Liver (tissue), 3 donors: ENCODE measurements at regions not wholly inside any gene's neighbourhood (a gene's known extent, or its start where the extent isn't known, plus 50 kb on each side); places are given as distances from the start of the nearest gene placed in this dataset.

Source experiments
- EGR1 ChIP-seq, 2 donors: IDR thresholded peaks; 2 replicates each; pipeline ENCODE4 v1.6.1; 2016 to 2018; ENCODE audit warnings: antibody characterized with exemption in 2 of 2, low read depth in 2 of 2
- HNF4A ChIP-seq, 2 donors: conservative IDR thresholded peaks; 2 replicates each; pipeline ENCODE4 v1.6.1; 2016; ENCODE audit warnings: antibody characterized with exemption in 2 of 2, mild to moderate bottlenecking in 2 of 2
- RAD21 ChIP-seq, 2 donors: IDR thresholded peaks; 2 replicates each; pipeline ENCODE4 v1.6.1; 2016; ENCODE audit warnings: antibody characterized with exemption in 2 of 2, mild to moderate bottlenecking in 2 of 2
- SP1 ChIP-seq: IDR thresholded peaks from 2 replicates; pipeline ENCODE4 v1.6.1; 2018; ENCODE audit warnings: antibody characterized with exemption, mild to moderate bottlenecking
- TAF1 ChIP-seq: conservative IDR thresholded peaks from 2 replicates; pipeline ENCODE4 v1.6.1; 2016; ENCODE audit warnings: antibody characterized with exemption, mild to moderate bottlenecking
- YY1 ChIP-seq: IDR thresholded peaks from 2 replicates; pipeline ENCODE4 v1.6.1; 2016; ENCODE audit warnings: antibody characterized with exemption, mild to moderate bottlenecking
- TF ChIP-seq, protein P1 (sequence below): fragments of 150-350 bp; IDR thresholded peaks from 2 replicates; pipeline ENCODE4 v1.5.1; 2017; ENCODE audit warnings: improper control_type of control experiment, low read depth, low read length; ENCODE audit not compliant: missing input control
- TF ChIP-seq, protein P2 (sequence below): IDR thresholded peaks from 2 replicates; pipeline ENCODE4 v1.6.1; 2016; ENCODE audit warnings: antibody characterized with exemption, mild to moderate bottlenecking
- TF ChIP-seq, protein P3 (sequence below): IDR thresholded peaks from 2 replicates; pipeline ENCODE4 v1.6.1; 2016; ENCODE audit warnings: antibody characterized with exemption
- TF ChIP-seq, protein P4 (sequence below): IDR thresholded peaks from 2 replicates; pipeline ENCODE4 v1.6.1; 2016; ENCODE audit warnings: antibody characterized with exemption
- donor health status: healthy.
- donor health status: healthy.

DNA sequence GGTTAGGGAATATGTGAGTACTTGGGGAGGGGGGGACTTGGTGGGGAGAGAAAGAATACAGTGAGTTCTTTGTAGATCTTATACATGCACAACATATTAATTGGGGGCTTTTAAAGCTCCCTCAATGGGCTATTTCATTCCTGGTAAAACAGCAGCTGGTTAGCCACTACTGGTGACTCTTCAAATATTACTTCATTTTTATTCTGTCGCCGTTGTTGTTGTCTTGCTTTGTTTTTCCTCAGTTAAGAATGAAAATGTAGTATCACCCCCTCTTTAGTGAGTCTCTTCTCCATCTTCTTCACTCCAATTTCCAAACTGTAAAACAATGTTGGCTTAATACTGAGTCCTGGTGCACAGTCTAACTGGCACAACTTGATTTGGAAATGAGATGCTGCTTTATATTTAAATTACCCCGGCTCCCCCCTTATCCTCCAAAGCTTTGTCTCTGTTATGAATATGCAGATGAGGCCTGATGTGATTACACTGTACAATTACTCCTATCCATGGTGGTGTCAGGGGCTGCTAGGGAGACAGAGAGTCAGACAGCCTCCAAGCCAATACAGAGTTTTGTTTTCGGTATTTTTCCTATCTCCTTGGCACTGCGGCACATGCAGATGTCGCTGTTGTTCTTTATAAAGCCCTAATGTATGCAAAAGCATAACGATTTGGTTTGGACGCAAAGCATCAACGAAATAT is 256.9 kb upstream of the PMFBP1 start:
- TF ChIP-seq, protein P1, sequence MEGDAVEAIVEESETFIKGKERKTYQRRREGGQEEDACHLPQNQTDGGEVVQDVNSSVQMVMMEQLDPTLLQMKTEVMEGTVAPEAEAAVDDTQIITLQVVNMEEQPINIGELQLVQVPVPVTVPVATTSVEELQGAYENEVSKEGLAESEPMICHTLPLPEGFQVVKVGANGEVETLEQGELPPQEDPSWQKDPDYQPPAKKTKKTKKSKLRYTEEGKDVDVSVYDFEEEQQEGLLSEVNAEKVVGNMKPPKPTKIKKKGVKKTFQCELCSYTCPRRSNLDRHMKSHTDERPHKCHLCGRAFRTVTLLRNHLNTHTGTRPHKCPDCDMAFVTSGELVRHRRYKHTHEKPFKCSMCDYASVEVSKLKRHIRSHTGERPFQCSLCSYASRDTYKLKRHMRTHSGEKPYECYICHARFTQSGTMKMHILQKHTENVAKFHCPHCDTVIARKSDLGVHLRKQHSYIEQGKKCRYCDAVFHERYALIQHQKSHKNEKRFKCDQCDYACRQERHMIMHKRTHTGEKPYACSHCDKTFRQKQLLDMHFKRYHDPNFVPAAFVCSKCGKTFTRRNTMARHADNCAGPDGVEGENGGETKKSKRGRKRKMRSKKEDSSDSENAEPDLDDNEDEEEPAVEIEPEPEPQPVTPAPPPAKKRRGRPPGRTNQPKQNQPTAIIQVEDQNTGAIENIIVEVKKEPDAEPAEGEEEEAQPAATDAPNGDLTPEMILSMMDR = no peak
- no peak for TF ChIP-seq SP1
- TF ChIP-seq TAF1 = no peak
- TF ChIP-seq, protein P2, sequence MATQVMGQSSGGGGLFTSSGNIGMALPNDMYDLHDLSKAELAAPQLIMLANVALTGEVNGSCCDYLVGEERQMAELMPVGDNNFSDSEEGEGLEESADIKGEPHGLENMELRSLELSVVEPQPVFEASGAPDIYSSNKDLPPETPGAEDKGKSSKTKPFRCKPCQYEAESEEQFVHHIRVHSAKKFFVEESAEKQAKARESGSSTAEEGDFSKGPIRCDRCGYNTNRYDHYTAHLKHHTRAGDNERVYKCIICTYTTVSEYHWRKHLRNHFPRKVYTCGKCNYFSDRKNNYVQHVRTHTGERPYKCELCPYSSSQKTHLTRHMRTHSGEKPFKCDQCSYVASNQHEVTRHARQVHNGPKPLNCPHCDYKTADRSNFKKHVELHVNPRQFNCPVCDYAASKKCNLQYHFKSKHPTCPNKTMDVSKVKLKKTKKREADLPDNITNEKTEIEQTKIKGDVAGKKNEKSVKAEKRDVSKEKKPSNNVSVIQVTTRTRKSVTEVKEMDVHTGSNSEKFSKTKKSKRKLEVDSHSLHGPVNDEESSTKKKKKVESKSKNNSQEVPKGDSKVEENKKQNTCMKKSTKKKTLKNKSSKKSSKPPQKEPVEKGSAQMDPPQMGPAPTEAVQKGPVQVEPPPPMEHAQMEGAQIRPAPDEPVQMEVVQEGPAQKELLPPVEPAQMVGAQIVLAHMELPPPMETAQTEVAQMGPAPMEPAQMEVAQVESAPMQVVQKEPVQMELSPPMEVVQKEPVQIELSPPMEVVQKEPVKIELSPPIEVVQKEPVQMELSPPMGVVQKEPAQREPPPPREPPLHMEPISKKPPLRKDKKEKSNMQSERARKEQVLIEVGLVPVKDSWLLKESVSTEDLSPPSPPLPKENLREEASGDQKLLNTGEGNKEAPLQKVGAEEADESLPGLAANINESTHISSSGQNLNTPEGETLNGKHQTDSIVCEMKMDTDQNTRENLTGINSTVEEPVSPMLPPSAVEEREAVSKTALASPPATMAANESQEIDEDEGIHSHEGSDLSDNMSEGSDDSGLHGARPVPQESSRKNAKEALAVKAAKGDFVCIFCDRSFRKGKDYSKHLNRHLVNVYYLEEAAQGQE = no peak
- TF ChIP-seq, protein P3, sequence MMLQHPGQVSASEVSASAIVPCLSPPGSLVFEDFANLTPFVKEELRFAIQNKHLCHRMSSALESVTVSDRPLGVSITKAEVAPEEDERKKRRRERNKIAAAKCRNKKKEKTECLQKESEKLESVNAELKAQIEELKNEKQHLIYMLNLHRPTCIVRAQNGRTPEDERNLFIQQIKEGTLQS = no peak
- TF ChIP-seq RAD21 (IDR thresholded peaks at IDR 0.05) = no peak
- TF ChIP-seq YY1 = no peak
- TF ChIP-seq EGR1 (IDR thresholded peaks at IDR 0.05; ENCODE audit: low read depth in 2 of 2) = no peak
- TF ChIP-seq, protein P4, sequence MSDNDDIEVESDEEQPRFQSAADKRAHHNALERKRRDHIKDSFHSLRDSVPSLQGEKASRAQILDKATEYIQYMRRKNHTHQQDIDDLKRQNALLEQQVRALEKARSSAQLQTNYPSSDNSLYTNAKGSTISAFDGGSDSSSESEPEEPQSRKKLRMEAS = no peak
- TF ChIP-seq HNF4A (conservative IDR thresholded peaks at IDR 0.05) = no peak
